Nephron progenitor cell (in vitro differentiated cells): ENCODE measurements at regions not wholly inside any gene's neighbourhood (a gene's known extent, or its start where the extent isn't known, plus 50 kb on each side); places are given as distances from the start of the nearest gene placed in this dataset.

Experiments used
- DNase-seq: peaks from one replicate; pipeline ENCODE4 v3.0.0; 2021
- H3K27ac Mint-ChIP-seq: 2 replicates; pipeline ENCODE4 v1.8.0; 2021; ENCODE audit warnings: mild to moderate bottlenecking, moderate library complexity, mixed read lengths
- H3K27me3 Mint-ChIP-seq: 2 replicates; pipeline ENCODE4 v1.8.0; 2021; ENCODE audit warnings: mild to moderate bottlenecking, low read depth, mixed read lengths; ENCODE audit not compliant: poor library complexity
- H3K36me3 Mint-ChIP-seq: 2 replicates; pipeline ENCODE4 v1.8.0; 2021; ENCODE audit warnings: low read depth, mixed read lengths
- H3K4me1 Mint-ChIP-seq: 2 replicates; pipeline ENCODE4 v1.8.0; 2021; ENCODE audit warnings: mixed read lengths
- H3K4me3 Mint-ChIP-seq: 2 replicates; pipeline ENCODE4 v1.8.0; 2021; ENCODE audit warnings: mild to moderate bottlenecking, moderate library complexity, mixed read lengths
- H3K9me3 Mint-ChIP-seq: 2 replicates; pipeline ENCODE4 v1.8.0; 2021; ENCODE audit warnings: mild to moderate bottlenecking, moderate library complexity, mixed read lengths
- TF ChIP-seq, protein P1 (sequence below): fragments of 200-600 bp; sonication (generic); IDR thresholded peaks from 2 replicates; pipeline ENCODE4 v1.5.0; 2021; ENCODE audit warnings: antibody characterized with exemption

DNA sequence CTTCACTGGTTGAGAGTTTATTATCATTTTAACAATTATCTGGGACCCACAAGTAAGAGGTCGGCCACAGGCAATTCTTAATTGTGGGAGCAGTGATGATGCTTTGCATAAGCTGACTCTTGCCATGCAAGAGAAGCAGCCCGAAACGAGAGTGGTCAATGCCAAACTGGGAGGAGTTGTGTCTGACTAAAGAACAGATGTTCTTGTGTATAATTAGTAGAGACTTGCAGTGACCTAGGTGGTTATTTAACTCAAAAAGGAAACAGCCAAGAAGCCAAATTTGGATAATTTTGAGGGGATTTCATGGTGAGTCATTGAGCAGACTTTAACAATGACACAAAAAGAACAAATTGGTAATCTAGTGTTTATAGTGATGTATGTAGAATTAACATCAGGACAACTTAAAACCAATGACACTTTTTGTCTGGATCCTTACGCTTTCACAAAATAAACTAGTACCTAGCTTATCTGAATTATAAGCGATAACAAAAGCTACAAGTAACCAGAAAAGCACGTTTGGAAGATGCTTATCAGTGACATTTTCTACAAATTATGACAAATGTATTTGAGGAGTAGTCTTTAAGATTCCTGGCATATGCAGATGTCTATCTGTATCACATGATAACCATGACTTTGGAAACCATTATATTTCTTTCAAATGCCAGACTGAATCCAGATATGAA is 184.7 kb upstream of the DLGAP1 start:
- Mint-ChIP-seq H3K4me3 (no peak overlapping the region), H3K4me1 (peaks cover 15% of the 10 kb centered on the region), H3K27ac (no peak overlapping the region), H3K27me3 (no peaks in the 10 kb centered on the region), H3K9me3 (no peaks in the 10 kb centered on the region), H3K36me3 (no peaks in the 10 kb centered on the region)
- TF ChIP-seq, protein P1, sequence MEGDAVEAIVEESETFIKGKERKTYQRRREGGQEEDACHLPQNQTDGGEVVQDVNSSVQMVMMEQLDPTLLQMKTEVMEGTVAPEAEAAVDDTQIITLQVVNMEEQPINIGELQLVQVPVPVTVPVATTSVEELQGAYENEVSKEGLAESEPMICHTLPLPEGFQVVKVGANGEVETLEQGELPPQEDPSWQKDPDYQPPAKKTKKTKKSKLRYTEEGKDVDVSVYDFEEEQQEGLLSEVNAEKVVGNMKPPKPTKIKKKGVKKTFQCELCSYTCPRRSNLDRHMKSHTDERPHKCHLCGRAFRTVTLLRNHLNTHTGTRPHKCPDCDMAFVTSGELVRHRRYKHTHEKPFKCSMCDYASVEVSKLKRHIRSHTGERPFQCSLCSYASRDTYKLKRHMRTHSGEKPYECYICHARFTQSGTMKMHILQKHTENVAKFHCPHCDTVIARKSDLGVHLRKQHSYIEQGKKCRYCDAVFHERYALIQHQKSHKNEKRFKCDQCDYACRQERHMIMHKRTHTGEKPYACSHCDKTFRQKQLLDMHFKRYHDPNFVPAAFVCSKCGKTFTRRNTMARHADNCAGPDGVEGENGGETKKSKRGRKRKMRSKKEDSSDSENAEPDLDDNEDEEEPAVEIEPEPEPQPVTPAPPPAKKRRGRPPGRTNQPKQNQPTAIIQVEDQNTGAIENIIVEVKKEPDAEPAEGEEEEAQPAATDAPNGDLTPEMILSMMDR: no peak
- no peak for DNase-seq

DNA sequence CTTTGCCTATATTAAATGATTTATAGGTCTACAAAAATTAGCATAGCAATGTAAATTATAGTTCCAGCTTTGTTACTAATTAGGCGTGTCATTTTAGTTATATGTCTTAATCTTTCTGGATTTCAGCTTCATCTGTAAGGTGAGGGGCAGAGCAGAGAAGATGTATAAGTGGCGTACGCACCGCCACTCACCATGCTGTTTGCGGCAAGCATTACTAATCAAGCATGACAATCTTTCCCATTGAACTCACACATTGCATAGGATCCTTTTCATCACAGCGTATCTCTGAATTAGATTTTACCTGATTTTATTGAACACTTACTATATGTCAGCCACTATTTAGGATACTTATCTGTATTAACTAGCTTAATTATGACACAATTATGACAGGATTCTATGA is 183.6 kb upstream of the DLGAP1 start:
- TF ChIP-seq, protein P1: no peak
- no peak overlapping the region for H3K4me3 Mint-ChIP-seq
- no peaks in the 10 kb centered on the region for H3K27me3 Mint-ChIP-seq
- peaks cover 15% of the 10 kb centered on the region for H3K4me1 Mint-ChIP-seq
- no peak overlapping the region for H3K27ac Mint-ChIP-seq
- DNase-seq: no peak
- no peaks in the 10 kb centered on the region for H3K36me3 Mint-ChIP-seq
- H3K9me3 Mint-ChIP-seq: no peaks in the 10 kb centered on the region

DNA sequence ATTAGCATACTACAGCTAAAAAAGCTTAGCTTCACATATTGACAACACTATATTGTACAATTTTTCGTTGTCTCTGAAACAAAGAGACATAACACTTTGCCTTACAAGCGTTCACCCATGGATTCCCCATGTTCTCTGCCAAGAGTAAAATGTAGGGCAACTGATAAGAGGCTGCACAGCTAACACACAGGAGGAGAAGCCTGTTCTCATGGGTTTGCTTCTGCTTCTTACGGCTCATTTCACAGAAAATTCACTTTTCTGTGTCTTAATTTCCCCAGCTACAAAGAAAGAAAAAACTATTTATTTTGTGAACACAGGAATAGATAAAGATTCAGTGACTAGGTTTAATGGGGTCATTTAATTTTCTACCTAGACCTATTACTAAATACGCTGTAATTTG is 182.8 kb upstream of the DLGAP1 start:
- H3K27ac Mint-ChIP-seq: no peak overlapping the region
- H3K27me3 Mint-ChIP-seq: no peaks in the 10 kb centered on the region
- TF ChIP-seq, protein P1: no peak
- H3K4me1 Mint-ChIP-seq: peaks cover 15% of the 10 kb centered on the region
- H3K9me3 Mint-ChIP-seq: no peaks in the 10 kb centered on the region
- H3K36me3 Mint-ChIP-seq: no peaks in the 10 kb centered on the region
- no peak for DNase-seq
- H3K4me3 Mint-ChIP-seq: no peak overlapping the region

DNA sequence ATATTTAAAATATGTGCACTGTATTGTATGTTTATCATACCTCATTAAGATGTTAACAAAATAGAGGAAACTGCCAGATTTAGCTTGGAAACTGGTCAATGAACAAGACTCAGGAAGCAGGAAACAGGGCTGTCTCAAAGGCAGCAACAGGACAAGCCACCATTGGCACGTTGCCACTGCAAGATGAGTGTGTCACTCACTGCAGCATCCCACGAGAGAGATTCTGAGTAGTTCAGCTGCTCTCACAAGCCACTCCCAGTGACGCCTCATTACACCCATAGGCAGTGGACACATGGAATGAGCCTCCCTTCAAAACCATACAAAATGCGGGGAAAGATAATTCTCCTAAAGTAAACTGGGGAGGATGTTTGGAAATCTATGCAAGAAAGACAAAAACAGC is 181.9 kb upstream of the DLGAP1 start:
- TF ChIP-seq, protein P1: no peak
- DNase-seq: no peak
- no peak overlapping the region for H3K4me3 Mint-ChIP-seq
- peaks cover 13% of the 10 kb centered on the region for H3K4me1 Mint-ChIP-seq
- H3K27ac Mint-ChIP-seq: no peak overlapping the region
- H3K9me3 Mint-ChIP-seq: no peaks in the 10 kb centered on the region
- no peaks in the 10 kb centered on the region for H3K36me3 Mint-ChIP-seq
- no peaks in the 10 kb centered on the region for H3K27me3 Mint-ChIP-seq

DNA sequence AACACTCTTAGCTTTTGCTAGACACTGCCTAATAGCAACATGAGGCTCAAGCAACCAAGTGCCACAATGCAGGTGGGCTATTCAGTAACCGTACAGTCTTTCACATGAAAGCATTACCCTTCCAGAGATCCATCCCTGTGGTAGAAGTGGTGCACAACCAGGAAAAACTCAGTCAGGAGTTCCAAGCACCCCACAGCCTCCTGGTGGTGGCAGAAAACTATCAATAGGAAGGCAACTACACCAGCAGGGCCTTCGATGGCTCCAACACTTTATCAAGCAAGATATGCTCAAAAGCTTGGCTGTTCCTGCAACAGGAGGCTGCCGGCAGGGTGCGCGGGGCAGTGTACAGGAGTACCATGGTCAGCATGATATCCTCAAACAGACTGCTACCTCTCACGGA is 176.1 kb upstream of the DLGAP1 start:
- DNase-seq: no peak
- no peaks in the 10 kb centered on the region for H3K9me3 Mint-ChIP-seq
- H3K27me3 Mint-ChIP-seq: no peaks in the 10 kb centered on the region
- no peaks in the 10 kb centered on the region for H3K4me1 Mint-ChIP-seq
- no peaks in the 10 kb centered on the region for H3K36me3 Mint-ChIP-seq
- H3K4me3 Mint-ChIP-seq: no peak overlapping the region
- H3K27ac Mint-ChIP-seq: no peak overlapping the region
- TF ChIP-seq, protein P1: no peak

DNA sequence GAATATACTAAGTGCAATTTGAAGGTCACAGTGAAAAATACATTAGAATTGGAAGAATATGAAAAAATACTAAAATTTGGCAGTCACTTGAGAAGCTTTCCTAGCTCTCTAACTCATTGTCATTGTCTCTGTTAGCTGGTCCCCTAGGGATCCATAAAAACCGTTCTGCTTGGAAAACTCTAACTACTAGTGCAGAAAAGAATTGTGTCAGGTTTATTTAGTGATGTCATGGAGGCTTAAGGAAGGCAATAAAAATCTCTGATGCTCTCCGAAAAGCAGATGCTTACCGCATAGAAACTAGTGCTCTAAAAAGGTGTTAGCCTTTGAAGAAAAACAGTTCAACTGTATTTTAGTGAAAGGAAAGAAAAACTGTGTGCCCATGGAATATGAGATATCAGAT is 150.1 kb upstream of the DLGAP1 start:
- no peaks in the 10 kb centered on the region for H3K9me3 Mint-ChIP-seq
- peaks cover 33% of the 10 kb centered on the region for H3K27me3 Mint-ChIP-seq
- peaks cover 53% of the 10 kb centered on the region for H3K4me1 Mint-ChIP-seq
- no peak overlapping the region for H3K27ac Mint-ChIP-seq
- H3K4me3 Mint-ChIP-seq: no peak overlapping the region
- no peaks in the 10 kb centered on the region for H3K36me3 Mint-ChIP-seq
- DNase-seq: peak; percentile 42
- TF ChIP-seq, protein P1: no peak
